ENCODE measurements at regions not wholly inside any gene's neighbourhood (a gene's known extent, or its start where the extent isn't known, plus 50 kb on each side); places are given as distances from the start of the nearest gene placed in this dataset.

- no peak overlapping the region for H3K4ac ChIP-seq (ENCODE audit: low read depth in 1 of 2, low read length in 2 of 2)
- H3K4me3 ChIP-seq (ENCODE audit: insufficient read depth in 1 of 2, low read depth in 1 of 2, low read length in 2 of 2) = no peak overlapping the region
- H3K23ac ChIP-seq (ENCODE audit: low read length in 2 of 2) = no peak overlapping the region
- H2AFZ ChIP-seq (ENCODE audit: low read depth, low read length) = no peak overlapping the region
- H3K18ac ChIP-seq (ENCODE audit: low read depth in 1 of 2, low read length in 2 of 2) = no peak overlapping the region
- no peak overlapping the region for H3K27ac ChIP-seq (ENCODE audit: low read length, poor library complexity, severe bottlenecking)
- H4K91ac ChIP-seq (ENCODE audit: low read length) = no peak overlapping the region
- H2BK12ac ChIP-seq (ENCODE audit: low read length in 2 of 2) = no peak overlapping the region
- H3K4me2 ChIP-seq (ENCODE audit: low read length, poor library complexity, severe bottlenecking) = no peak overlapping the region
- H3K4me1 ChIP-seq (ENCODE audit: control insufficient read depth, insufficient read depth, low read depth, low read length) = no peaks in the 10 kb centered on the region
- no peaks in the 10 kb centered on the region for H3K79me1 ChIP-seq (replicated peaks; ENCODE audit: low read length, poor library complexity, severe bottlenecking)
- no peak overlapping the region for H2BK15ac ChIP-seq (ENCODE audit: low read depth, poor library complexity, severe bottlenecking)
- H3K36me3 ChIP-seq (ENCODE audit: control insufficient read depth in 1 of 2, insufficient read depth in 2 of 2, low read depth in 1 of 2, low read length in 2 of 2) = no peaks in the 10 kb centered on the region
- H4K8ac ChIP-seq (ENCODE audit: low read length) = no peak overlapping the region
- H3K14ac ChIP-seq (ENCODE audit: low read length in 2 of 2) = no peak overlapping the region
- H3K27me3 ChIP-seq (ENCODE audit: control insufficient read depth in 1 of 2, insufficient read depth in 1 of 2, low read length in 2 of 2) = no peaks in the 10 kb centered on the region
- no peak for DNase-seq
- H2BK5ac ChIP-seq (ENCODE audit: low read depth, low read length, poor library complexity, severe bottlenecking) = no peak overlapping the region
- WGBS = 79% methylated on average over 2 of the region's 3 CpGs
- H3K9me3 ChIP-seq (ENCODE audit: control insufficient read depth, low read length) = no peaks in the 10 kb centered on the region
- no peak overlapping the region for H2AK5ac ChIP-seq (ENCODE audit: low read length, severe bottlenecking)
- no peak overlapping the region for H3K9ac ChIP-seq (ENCODE audit: low read length)
- H2BK120ac ChIP-seq (ENCODE audit: low read depth, low read length) = no peak overlapping the region
Measured at GRCh38 chr5:44644628-44645027, 164.1 kb upstream of the MRPS30 start.

GRCh38 chr5:44641820-44642219, 166.9 kb upstream of the MRPS30 start:
- Histone ChIP-seq H3K4ac (ENCODE audit: low read depth in 1 of 2, low read length in 2 of 2) (no peak overlapping the region), H3K4me2 (ENCODE audit: low read length, poor library complexity, severe bottlenecking) (no peak overlapping the region), H2AFZ (ENCODE audit: low read depth, low read length) (no peak overlapping the region), H3K14ac (ENCODE audit: low read length in 2 of 2) (no peak overlapping the region), H2AK5ac (ENCODE audit: low read length, severe bottlenecking) (no peak overlapping the region), H4K91ac (ENCODE audit: low read length) (peak overlapping the region; percentile 15), H3K23ac (ENCODE audit: low read length in 2 of 2) (no peak overlapping the region), H3K27me3 (ENCODE audit: control insufficient read depth in 1 of 2, insufficient read depth in 1 of 2, low read length in 2 of 2) (no peaks in the 10 kb centered on the region), H3K4me1 (ENCODE audit: control insufficient read depth, insufficient read depth, low read depth, low read length) (no peaks in the 10 kb centered on the region), H2BK12ac (ENCODE audit: low read length in 2 of 2) (no peak overlapping the region), H2BK120ac (ENCODE audit: low read depth, low read length) (no peak overlapping the region), H3K79me1 (replicated peaks; ENCODE audit: low read length, poor library complexity, severe bottlenecking) (no peaks in the 10 kb centered on the region), H3K27ac (ENCODE audit: low read length, poor library complexity, severe bottlenecking) (no peak overlapping the region), H3K4me3 (ENCODE audit: insufficient read depth in 1 of 2, low read depth in 1 of 2, low read length in 2 of 2) (peak overlapping the region in 1 of 2 experiments; percentile 11), H4K8ac (ENCODE audit: low read length) (no peak overlapping the region), H3K18ac (ENCODE audit: low read depth in 1 of 2, low read length in 2 of 2) (no peak overlapping the region), H3K36me3 (ENCODE audit: control insufficient read depth in 1 of 2, insufficient read depth in 2 of 2, low read depth in 1 of 2, low read length in 2 of 2) (no peaks in the 10 kb centered on the region), H2BK5ac (ENCODE audit: low read depth, low read length, poor library complexity, severe bottlenecking) (no peak overlapping the region), H3K9ac (ENCODE audit: low read length) (no peak overlapping the region), H3K9me3 (ENCODE audit: control insufficient read depth, low read length) (no peaks in the 10 kb centered on the region), H2BK15ac (ENCODE audit: low read depth, poor library complexity, severe bottlenecking) (no peak overlapping the region)
- WGBS = 86% methylated on average over 2 of the region's 2 CpGs
- no peak for DNase-seq

- Histone ChIP-seq H3K9me3 (ENCODE audit: control insufficient read depth, low read length) (no peaks in the 10 kb centered on the region), H2BK12ac (ENCODE audit: low read length in 2 of 2) (no peak overlapping the region), H3K79me1 (replicated peaks; ENCODE audit: low read length, poor library complexity, severe bottlenecking) (no peaks in the 10 kb centered on the region), H4K8ac (ENCODE audit: low read length) (no peak overlapping the region), H3K4me2 (ENCODE audit: low read length, poor library complexity, severe bottlenecking) (no peak overlapping the region), H2BK120ac (ENCODE audit: low read depth, low read length) (no peak overlapping the region), H3K4ac (ENCODE audit: low read depth in 1 of 2, low read length in 2 of 2) (no peak overlapping the region), H3K23ac (ENCODE audit: low read length in 2 of 2) (no peak overlapping the region), H3K14ac (ENCODE audit: low read length in 2 of 2) (no peak overlapping the region), H3K9ac (ENCODE audit: low read length) (no peak overlapping the region), H2AFZ (ENCODE audit: low read depth, low read length) (no peak overlapping the region), H3K18ac (ENCODE audit: low read depth in 1 of 2, low read length in 2 of 2) (no peak overlapping the region), H3K27ac (ENCODE audit: low read length, poor library complexity, severe bottlenecking) (no peak overlapping the region), H3K4me1 (ENCODE audit: control insufficient read depth, insufficient read depth, low read depth, low read length) (no peaks in the 10 kb centered on the region), H2AK5ac (ENCODE audit: low read length, severe bottlenecking) (no peak overlapping the region), H2BK15ac (ENCODE audit: low read depth, poor library complexity, severe bottlenecking) (no peak overlapping the region), H3K27me3 (ENCODE audit: control insufficient read depth in 1 of 2, insufficient read depth in 1 of 2, low read length in 2 of 2) (no peaks in the 10 kb centered on the region), H3K4me3 (ENCODE audit: insufficient read depth in 1 of 2, low read depth in 1 of 2, low read length in 2 of 2) (peak overlapping the region in 1 of 2 experiments; percentile 39), H4K91ac (ENCODE audit: low read length) (peak overlapping the region; percentile 61), H3K36me3 (ENCODE audit: control insufficient read depth in 1 of 2, insufficient read depth in 2 of 2, low read depth in 1 of 2, low read length in 2 of 2) (no peaks in the 10 kb centered on the region), H2BK5ac (ENCODE audit: low read depth, low read length, poor library complexity, severe bottlenecking) (no peak overlapping the region)
- 87% methylated on average over 4 of the region's 5 CpGs for WGBS
- no peak for DNase-seq
Measured at GRCh38 chr5:44640945-44641456, 167.7 kb upstream of the MRPS30 start.

- Histone ChIP-seq H2BK12ac (ENCODE audit: low read length in 2 of 2) (no peak overlapping the region), H3K18ac (ENCODE audit: low read depth in 1 of 2, low read length in 2 of 2) (no peak overlapping the region), H2AFZ (ENCODE audit: low read depth, low read length) (no peak overlapping the region), H2AK5ac (ENCODE audit: low read length, severe bottlenecking) (no peak overlapping the region), H4K8ac (ENCODE audit: low read length) (no peak overlapping the region), H3K9ac (ENCODE audit: low read length) (no peak overlapping the region), H3K27me3 (ENCODE audit: control insufficient read depth in 1 of 2, insufficient read depth in 1 of 2, low read length in 2 of 2) (no peaks in the 10 kb centered on the region), H3K4ac (ENCODE audit: low read depth in 1 of 2, low read length in 2 of 2) (no peak overlapping the region), H3K9me3 (ENCODE audit: control insufficient read depth, low read length) (no peaks in the 10 kb centered on the region), H3K14ac (ENCODE audit: low read length in 2 of 2) (no peak overlapping the region), H2BK120ac (ENCODE audit: low read depth, low read length) (no peak overlapping the region), H3K4me3 (ENCODE audit: insufficient read depth in 1 of 2, low read depth in 1 of 2, low read length in 2 of 2) (no peak overlapping the region), H3K4me1 (ENCODE audit: control insufficient read depth, insufficient read depth, low read depth, low read length) (no peaks in the 10 kb centered on the region), H2BK5ac (ENCODE audit: low read depth, low read length, poor library complexity, severe bottlenecking) (no peak overlapping the region), H2BK15ac (ENCODE audit: low read depth, poor library complexity, severe bottlenecking) (no peak overlapping the region), H4K91ac (ENCODE audit: low read length) (no peak overlapping the region), H3K36me3 (ENCODE audit: control insufficient read depth in 1 of 2, insufficient read depth in 2 of 2, low read depth in 1 of 2, low read length in 2 of 2) (no peaks in the 10 kb centered on the region), H3K4me2 (ENCODE audit: low read length, poor library complexity, severe bottlenecking) (no peak overlapping the region), H3K79me1 (replicated peaks; ENCODE audit: low read length, poor library complexity, severe bottlenecking) (no peaks in the 10 kb centered on the region), H3K27ac (ENCODE audit: low read length, poor library complexity, severe bottlenecking) (no peak overlapping the region), H3K23ac (ENCODE audit: low read length in 2 of 2) (no peak overlapping the region)
- 77% methylated on average over 12 of the region's 12 CpGs for WGBS
- no peak for DNase-seq
Measured at GRCh38 chr5:44637916-44638869, 170.6 kb upstream of the MRPS30 start.

Measured in mesenchymal stem cell (in vitro differentiated cells and primary cell).